Activated CD8-positive, alpha-beta memory T cell treated with anti-CD3 and anti-CD28 coated beads for 1 hour (primary cell): ENCODE measurements at regions not wholly inside any gene's neighbourhood (a gene's known extent, or its start where the extent isn't known, plus 50 kb on each side); places are given as distances from the start of the nearest gene placed in this dataset.
"Not testable (repeated sequence)": the region's sequence is repeated elsewhere in the genome, so short reads cannot be mapped to it uniquely, and the experiment has no call there.

Experiments used
- DNase-seq, 2 donors: peaks; one replicate each; pipeline ENCODE4 v3.0.0-alpha.2; 2020; ENCODE audit warnings: low read depth in 1 of 2; ENCODE audit errors: extremely low read depth in 1 of 2

- DNase-seq = no peak
Measured at GRCh38 chr15:62270216-62270921, 105.3 kb upstream of the C2CD4B start.

- no peak for DNase-seq
Measured at GRCh38 chr15:62272290-62272689, 107.2 kb upstream of the C2CD4B start.

- DNase-seq = no peak
Measured at GRCh38 chr15:62275831-62276230, 110.7 kb upstream of the C2CD4B start.

- no peak for DNase-seq
Measured at GRCh38 chr15:62277816-62278394, 112.8 kb upstream of the C2CD4B start.

GRCh38 chr15:62278534-62278933 lies 113.4 kb upstream of the C2CD4B start:
- no peak for DNase-seq

GRCh38 chr15:62279041-62279440 lies 114.0 kb upstream of the C2CD4B start:
- DNase-seq = no peak

- no peak for DNase-seq
Measured at GRCh38 chr15:62280625-62281024, 115.5 kb upstream of the C2CD4B start.

GRCh38 chr15:62281801-62282200 lies 116.7 kb upstream of the C2CD4B start:
- DNase-seq = not testable (repeated sequence)

GRCh38 chr15:62287066-62287857 lies 122.2 kb upstream of the C2CD4B start:
- DNase-seq = no peak

GRCh38 chr15:62288361-62289017 lies 123.4 kb upstream of the C2CD4B start:
- no peak for DNase-seq

GRCh38 chr15:62291262-62291661 lies 126.2 kb upstream of the C2CD4B start:
- no peak for DNase-seq

GRCh38 chr15:62296756-62297507 lies 131.8 kb upstream of the C2CD4B start:
- DNase-seq = no peak

- DNase-seq = no peak
Measured at GRCh38 chr15:62297522-62297921, 132.4 kb upstream of the C2CD4B start.

- DNase-seq = no peak
Measured at GRCh38 chr15:62297933-62298332, 132.8 kb upstream of the C2CD4B start.

GRCh38 chr15:62298811-62299210 lies 133.7 kb upstream of the C2CD4B start:
- no peak for DNase-seq

- no peak for DNase-seq
Measured at GRCh38 chr15:62299541-62299940, 134.5 kb upstream of the C2CD4B start.

GRCh38 chr15:62301993-62302675 lies 137.0 kb upstream of the C2CD4B start:
- DNase-seq = no peak

GRCh38 chr15:62306851-62307504 lies 141.9 kb upstream of the C2CD4B start:
- no peak for DNase-seq

GRCh38 chr15:62307551-62307950 lies 142.5 kb upstream of the C2CD4B start:
- no peak for DNase-seq
